H1 (cell line): ENCODE measurements at regions not wholly inside any gene's neighbourhood (a gene's known extent, or its start where the extent isn't known, plus 50 kb on each side); places are given as distances from the start of the nearest gene placed in this dataset.

Source experiments
- NANOG ChIP-seq: IDR thresholded peaks from 2 replicates; pipeline ENCODE4 v1.6.1; 2011; ENCODE audit warnings: low read length, low read depth, mild to moderate bottlenecking, inconsistent platforms; ENCODE audit not compliant: insufficient read depth, poor library complexity, severe bottlenecking
- SRF ChIP-seq: IDR thresholded peaks from 2 replicates; pipeline ENCODE4 v1.6.1; 2011; ENCODE audit warnings: mild to moderate bottlenecking, low read depth, low read length, moderate library complexity

- TF ChIP-seq NANOG, result no peak
- no peak for TF ChIP-seq SRF
- TF ChIP-seq, all 59 proteins: peak for 0
Observed at GRCh38 chr7:16070806-16071205, 350.5 kb downstream of the CRPPA start (continued).
